ENCODE measurements at regions not wholly inside any gene's neighbourhood (a gene's known extent, or its start where the extent isn't known, plus 50 kb on each side); places are given as distances from the start of the nearest gene placed in this dataset.

DNA sequence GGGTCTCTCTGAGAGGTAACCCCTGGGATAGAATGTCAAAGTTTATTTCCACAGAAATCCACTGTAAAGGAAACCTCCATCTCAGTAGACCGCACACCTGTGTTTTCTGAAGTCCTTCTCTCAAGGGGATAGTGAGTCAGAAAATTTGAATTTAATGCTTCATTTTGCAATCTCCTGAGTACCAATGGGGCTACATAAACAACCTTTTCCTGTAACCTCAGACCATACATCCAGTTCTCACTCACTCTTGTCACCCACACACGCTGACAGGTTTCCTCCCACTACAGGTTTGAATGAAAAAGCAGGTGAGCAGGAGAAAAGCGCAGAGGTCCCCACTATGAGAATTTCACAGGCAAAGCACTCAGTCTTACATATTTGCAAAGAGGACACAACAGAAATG lies 165.3 kb upstream of the MCTP2 start:
- WGBS, 2 donors = 76 to 83% methylated on average over 3 of the region's 3 CpGs

DNA sequence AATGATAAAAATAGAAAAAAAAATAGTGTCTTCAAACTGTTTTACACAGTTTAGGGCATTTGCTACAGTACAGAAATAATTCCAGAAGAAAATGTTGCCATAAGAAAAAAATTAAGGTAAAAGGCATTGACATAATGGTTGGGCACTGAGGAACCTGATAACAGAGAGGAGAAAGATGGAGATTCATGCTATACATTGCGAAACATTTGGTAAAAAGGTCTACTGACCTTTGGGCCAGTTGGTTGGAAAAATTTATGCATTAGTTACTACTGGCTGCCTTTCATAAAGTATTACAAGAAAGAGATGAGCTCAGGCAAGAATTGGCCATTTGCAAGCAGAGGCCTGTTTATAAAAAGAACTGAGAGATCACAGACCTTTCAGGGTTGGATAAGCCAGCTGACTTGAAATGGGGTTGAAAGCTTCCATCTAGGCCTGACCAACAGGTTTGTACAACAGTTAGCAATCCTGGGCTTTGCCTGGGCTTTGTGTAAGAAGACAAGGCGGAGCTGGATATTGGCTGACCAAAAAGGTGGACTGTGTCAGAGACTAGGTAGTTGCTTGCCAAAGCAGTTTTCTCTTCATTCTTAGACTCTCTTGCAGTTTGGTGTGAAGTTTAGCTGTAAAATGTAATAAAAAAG lies 166.6 kb upstream of the MCTP2 start:
- Histone ChIP-seq H3K4me3 (no peak overlapping the region), H3K4me1 (peaks cover 5 to 43% (median 19%) of the 10 kb centered on the region in 3 donors), H3K27ac (peak overlapping the region; percentile 45 to 86 (median 67)), H3K27me3 (no peaks in the 10 kb centered on the region), H3K9me3 (peaks cover 0 to 10% (median 5%) of the 10 kb centered on the region in 3 donors), H3K36me3 (no peaks in the 10 kb centered on the region)
- intact Hi-C loops (cut with DNase I) = no loop called here
- TF ChIP-seq, protein P1, sequence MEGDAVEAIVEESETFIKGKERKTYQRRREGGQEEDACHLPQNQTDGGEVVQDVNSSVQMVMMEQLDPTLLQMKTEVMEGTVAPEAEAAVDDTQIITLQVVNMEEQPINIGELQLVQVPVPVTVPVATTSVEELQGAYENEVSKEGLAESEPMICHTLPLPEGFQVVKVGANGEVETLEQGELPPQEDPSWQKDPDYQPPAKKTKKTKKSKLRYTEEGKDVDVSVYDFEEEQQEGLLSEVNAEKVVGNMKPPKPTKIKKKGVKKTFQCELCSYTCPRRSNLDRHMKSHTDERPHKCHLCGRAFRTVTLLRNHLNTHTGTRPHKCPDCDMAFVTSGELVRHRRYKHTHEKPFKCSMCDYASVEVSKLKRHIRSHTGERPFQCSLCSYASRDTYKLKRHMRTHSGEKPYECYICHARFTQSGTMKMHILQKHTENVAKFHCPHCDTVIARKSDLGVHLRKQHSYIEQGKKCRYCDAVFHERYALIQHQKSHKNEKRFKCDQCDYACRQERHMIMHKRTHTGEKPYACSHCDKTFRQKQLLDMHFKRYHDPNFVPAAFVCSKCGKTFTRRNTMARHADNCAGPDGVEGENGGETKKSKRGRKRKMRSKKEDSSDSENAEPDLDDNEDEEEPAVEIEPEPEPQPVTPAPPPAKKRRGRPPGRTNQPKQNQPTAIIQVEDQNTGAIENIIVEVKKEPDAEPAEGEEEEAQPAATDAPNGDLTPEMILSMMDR (IDR thresholded peaks at IDR 0.05) = no peak
- TF ChIP-seq POLR2A (IDR thresholded peaks at IDR 0.05) = no peak
- no peak for DNase-seq
- WGBS, 2 donors = 32 to 55% methylated on average over 2 of the region's 2 CpGs

More for the DNA sequence above, 165.3 kb upstream of the MCTP2 start:
- no peak overlapping the region for H3K4me3 ChIP-seq
- H3K27ac ChIP-seq = peak overlapping the region in 2 of 4 donors; percentile 80 to 86
- H3K36me3 ChIP-seq = no peaks in the 10 kb centered on the region
- peaks cover 5 to 31% (median 12%) of the 10 kb centered on the region in 3 donors for H3K4me1 ChIP-seq
- H3K27me3 ChIP-seq = no peaks in the 10 kb centered on the region
- no peak for TF ChIP-seq POLR2A (IDR thresholded peaks at IDR 0.05)
- TF ChIP-seq, protein P1 (IDR thresholded peaks at IDR 0.05) = no peak
- intact Hi-C loops (cut with DNase I) = no loop called here
- H3K9me3 ChIP-seq = peaks cover 0 to 10% (median 5%) of the 10 kb centered on the region in 3 donors
- DNase-seq = no peak

DNA sequence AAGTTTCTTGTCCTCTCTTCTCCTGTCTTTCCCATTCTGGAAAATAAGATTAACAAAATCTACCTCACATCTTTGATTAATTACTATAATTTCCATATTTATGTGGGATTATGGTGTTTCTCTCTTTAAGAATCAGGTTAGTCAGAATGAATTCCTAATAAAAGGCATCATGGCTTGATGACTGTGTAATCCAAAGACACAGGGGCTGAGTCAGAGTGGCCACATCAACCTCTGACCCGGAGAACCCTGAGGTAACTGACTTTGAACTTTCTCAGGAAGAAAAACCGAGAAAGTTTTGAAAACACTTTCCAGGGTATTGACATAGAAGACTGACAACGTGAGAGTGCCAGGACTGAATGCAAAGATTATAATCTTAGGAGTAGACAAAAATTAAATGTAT lies 170.3 kb upstream of the MCTP2 start:
- intact Hi-C loops (cut with DNase I) = no loop called here
- Histone ChIP-seq H3K27ac (peak overlapping the region in 1 of 4 donors; percentile 33), H3K4me1 (peaks cover 5 to 63% (median 36%) of the 10 kb centered on the region in 3 donors), H3K4me3 (no peak overlapping the region), H3K27me3 (no peaks in the 10 kb centered on the region), H3K9me3 (no peaks in the 10 kb centered on the region), H3K36me3 (no peaks in the 10 kb centered on the region)
- WGBS, 2 donors = 25 to 50% methylated on average over 3 of the region's 3 CpGs
- no peak for DNase-seq
- no peak for TF ChIP-seq POLR2A (IDR thresholded peaks at IDR 0.05)
- TF ChIP-seq, protein P1 (IDR thresholded peaks at IDR 0.05) = no peak

DNA sequence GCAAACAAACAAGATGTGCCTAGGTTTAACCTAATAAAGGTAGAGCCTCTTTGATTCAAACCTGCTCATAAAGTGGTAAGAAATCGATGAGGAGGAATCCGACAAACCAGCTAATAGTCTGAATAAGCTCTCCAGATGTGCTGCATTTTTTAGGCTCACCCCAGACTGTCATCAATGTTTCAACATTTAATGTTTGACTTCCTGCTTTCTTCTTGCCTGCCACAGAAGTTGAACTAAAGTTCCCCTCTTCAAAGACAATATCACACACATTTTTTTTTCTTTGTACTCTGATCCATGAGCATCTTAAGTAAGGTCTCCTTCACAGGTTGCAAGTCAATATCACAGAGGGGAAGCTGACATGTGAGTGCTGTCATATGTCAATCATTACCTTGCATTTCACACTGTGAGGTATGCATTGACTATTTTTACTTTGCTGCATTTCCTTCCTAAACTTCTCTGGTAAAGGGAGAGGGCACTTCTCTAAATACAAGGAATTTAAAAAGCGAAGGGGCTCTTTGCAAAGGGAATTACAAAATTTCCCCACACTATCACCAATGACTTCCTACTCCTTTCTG lies 172.3 kb upstream of the MCTP2 start:
- TF ChIP-seq POLR2A (IDR thresholded peaks at IDR 0.05) = no peak
- TF ChIP-seq, protein P1 (IDR thresholded peaks at IDR 0.05) = no peak
- Histone ChIP-seq H3K4me1 (peaks cover 0 to 50% (median 25%) of the 10 kb centered on the region in 3 donors), H3K9me3 (no peaks in the 10 kb centered on the region), H3K27ac (no peak overlapping the region), H3K27me3 (no peaks in the 10 kb centered on the region), H3K4me3 (no peak overlapping the region), H3K36me3 (no peaks in the 10 kb centered on the region)
- WGBS, 2 donors = 62 to 65% methylated on average over 3 of the region's 3 CpGs
- DNase-seq = no peak
- intact Hi-C loops (cut with DNase I) = no loop called here

DNA sequence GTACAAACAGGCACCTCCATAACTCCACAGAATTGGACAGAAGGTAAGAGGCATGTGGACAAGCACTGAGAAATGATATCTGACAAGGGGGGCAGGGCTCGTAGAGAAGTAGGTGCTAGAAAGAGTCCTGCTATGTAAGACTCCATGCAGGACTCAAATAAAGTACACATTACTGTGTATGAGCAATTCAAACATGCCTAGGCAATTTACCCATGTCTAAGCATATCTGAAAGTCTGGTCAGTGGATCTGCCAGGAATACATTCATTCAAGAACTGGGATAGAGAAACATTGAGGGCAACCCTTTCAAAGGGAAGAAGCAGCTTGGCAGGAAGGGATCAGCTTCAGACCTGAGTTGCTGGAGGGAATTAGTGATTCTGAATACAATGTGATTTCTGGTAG lies 174.1 kb upstream of the MCTP2 start:
- no peak for DNase-seq
- H3K4me1 ChIP-seq = peaks cover 0 to 48% (median 25%) of the 10 kb centered on the region in 3 donors
- H3K27me3 ChIP-seq = no peaks in the 10 kb centered on the region
- H3K36me3 ChIP-seq = no peaks in the 10 kb centered on the region
- peak overlapping the region in 3 of 4 donors; percentile 25 to 49 (median 38) for H3K27ac ChIP-seq
- TF ChIP-seq, protein P1 (IDR thresholded peaks at IDR 0.05) = no peak
- TF ChIP-seq POLR2A (IDR thresholded peaks at IDR 0.05) = no peak
- WGBS, 2 donors = 29 to 58% methylated on average over 1 of the region's 1 CpG
- intact Hi-C loops (cut with DNase I) = no loop called here
- no peak overlapping the region for H3K4me3 ChIP-seq
- H3K9me3 ChIP-seq = no peaks in the 10 kb centered on the region
